ENCODE measurements at regions not wholly inside any gene's neighbourhood (a gene's known extent, or its start where the extent isn't known, plus 50 kb on each side); places are given as distances from the start of the nearest gene placed in this dataset.
"Not testable (repeated sequence)": the region's sequence is repeated elsewhere in the genome, so short reads cannot be mapped to it uniquely, and the experiment has no call there.

- H3K9me3 ChIP-seq: no peaks in the 10 kb centered on the region
- no peak overlapping the region for H3K27ac ChIP-seq
- no peaks in the 10 kb centered on the region for H3K27me3 ChIP-seq (ENCODE audit: low read depth)
- no peaks in the 10 kb centered on the region for H3K4me1 ChIP-seq
- ATAC-seq: no peak
- TF ChIP-seq CTCF (IDR thresholded peaks at IDR 0.05): no peak
- no peak for DNase-seq
- intact Hi-C loops (cut with DNase I): no loop called here
- no peaks in the 10 kb centered on the region for H3K36me3 ChIP-seq
- no peak overlapping the region for H3K4me3 ChIP-seq
Measured at GRCh38 chr2:138243372-138243771, 258.2 kb upstream of the SPOPL start.

DNA sequence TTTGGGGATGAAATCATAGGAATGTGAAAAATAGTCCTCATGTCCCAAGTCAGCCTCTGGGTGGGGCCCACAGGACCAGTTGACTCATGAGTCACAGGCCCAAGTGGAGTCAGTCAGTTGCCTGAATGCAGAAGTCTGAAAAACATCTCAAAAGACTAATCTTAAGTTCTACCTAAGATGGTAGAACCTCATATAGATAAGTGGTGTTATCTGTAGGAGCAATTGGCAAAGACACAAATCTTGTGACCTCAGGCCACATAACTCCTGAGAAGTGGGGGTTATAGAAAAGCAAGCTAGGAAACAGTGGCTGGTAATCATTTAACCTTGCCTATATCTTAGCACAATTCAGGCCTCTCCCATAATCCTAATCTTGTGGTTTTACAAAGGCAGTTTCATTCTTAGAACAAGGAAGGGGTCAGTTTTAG is 257.1 kb upstream of the SPOPL start:
- Histone ChIP-seq H3K27me3 (ENCODE audit: low read depth) (no peaks in the 10 kb centered on the region), H3K4me3 (no peak overlapping the region), H3K27ac (no peak overlapping the region), H3K36me3 (no peaks in the 10 kb centered on the region), H3K4me1 (no peaks in the 10 kb centered on the region), H3K9me3 (no peaks in the 10 kb centered on the region)
- intact Hi-C loops (cut with DNase I): no loop called here
- no peak for ATAC-seq
- DNase-seq: no peak
- TF ChIP-seq CTCF (IDR thresholded peaks at IDR 0.05): no peak

GRCh38 chr2:138245310-138245709 is 256.3 kb upstream of the SPOPL start:
- DNase-seq (no peak), ATAC-seq (no peak)
- no peaks in the 10 kb centered on the region for H3K4me1 ChIP-seq
- no peaks in the 10 kb centered on the region for H3K27me3 ChIP-seq (ENCODE audit: low read depth)
- no peak for TF ChIP-seq CTCF (IDR thresholded peaks at IDR 0.05)
- H3K4me3 ChIP-seq: no peak overlapping the region
- intact Hi-C loops (cut with DNase I): no loop called here
- H3K27ac ChIP-seq: no peak overlapping the region
- H3K9me3 ChIP-seq: no peaks in the 10 kb centered on the region
- no peaks in the 10 kb centered on the region for H3K36me3 ChIP-seq

DNA sequence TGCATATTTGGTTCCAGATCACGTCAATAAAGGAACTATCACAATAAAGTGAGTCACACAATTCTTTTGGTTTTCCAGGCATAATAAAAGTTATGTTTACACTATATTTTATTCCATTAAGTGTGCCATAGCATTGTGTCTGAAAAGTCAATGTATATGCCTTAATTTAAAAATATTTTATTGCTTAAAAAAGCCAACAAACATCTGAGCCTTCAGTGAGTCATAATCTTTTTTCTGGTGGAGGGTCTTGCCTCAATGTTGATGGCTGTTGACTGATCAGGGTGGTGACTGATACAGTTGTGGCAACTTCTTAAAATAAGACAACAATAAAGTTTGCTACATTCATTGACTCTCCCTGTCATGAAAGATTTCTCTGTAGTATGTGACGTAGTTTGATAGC is 254.3 kb upstream of the SPOPL start:
- Histone ChIP-seq H3K27me3 (ENCODE audit: low read depth) (no peaks in the 10 kb centered on the region), H3K36me3 (no peaks in the 10 kb centered on the region), H3K27ac (no peak overlapping the region), H3K4me3 (no peak overlapping the region), H3K4me1 (no peaks in the 10 kb centered on the region), H3K9me3 (no peaks in the 10 kb centered on the region)
- ATAC-seq (no peak), DNase-seq (no peak)
- no peak for TF ChIP-seq CTCF (IDR thresholded peaks at IDR 0.05)
- intact Hi-C loops (cut with DNase I): no loop called here

- Histone ChIP-seq H3K27ac (no peak overlapping the region), H3K4me1 (no peaks in the 10 kb centered on the region), H3K27me3 (ENCODE audit: low read depth) (no peaks in the 10 kb centered on the region), H3K4me3 (no peak overlapping the region), H3K36me3 (no peaks in the 10 kb centered on the region), H3K9me3 (no peaks in the 10 kb centered on the region)
- intact Hi-C loops (cut with DNase I): no loop called here
- ATAC-seq (no peak), DNase-seq (no peak)
- no peak for TF ChIP-seq CTCF (IDR thresholded peaks at IDR 0.05)
Measured at GRCh38 chr2:138249207-138249606, 252.4 kb upstream of the SPOPL start.

- DNase-seq; intact Hi-C loops (cut with DNase I); H3K27ac ChIP-seq; ATAC-seq; H3K4me1 ChIP-seq; H3K36me3 ChIP-seq; H3K9me3 ChIP-seq; H3K27me3 ChIP-seq (ENCODE audit: low read depth); H3K4me3 ChIP-seq: not testable (repeated sequence)
Measured at GRCh38 chr2:138250843-138251320, 250.7 kb upstream of the SPOPL start.
